ENCODE measurements at regions not wholly inside any gene's neighbourhood (a gene's known extent, or its start where the extent isn't known, plus 50 kb on each side); places are given as distances from the start of the nearest gene placed in this dataset.

- no peak for DNase-seq
- Mint-ChIP-seq H3K4me3 (no peak overlapping the region), H3K36me3 (ENCODE audit: low read depth) (no peaks in the 10 kb centered on the region), H3K27ac (no peak overlapping the region), H3K27me3 (ENCODE audit: insufficient read depth) (no peaks in the 10 kb centered on the region), H3K4me1 (peaks cover under 1% of the 10 kb centered on the region), H3K9me3 (no peaks in the 10 kb centered on the region)
- Histone ChIP-seq H3K4me1 (ENCODE audit: control insufficient read depth, insufficient read depth, low read length) (no peaks in the 10 kb centered on the region), H3K27me3 (ENCODE audit: control insufficient read depth, insufficient read depth, low read length, poor library complexity, severe bottlenecking) (no peaks in the 10 kb centered on the region), H3K4me3 (ENCODE audit: low read length) (no peak overlapping the region), H3K27ac (ENCODE audit: low read depth, low read length) (no peak overlapping the region), H3K9me3 (ENCODE audit: control insufficient read depth, low read length) (no peaks in the 10 kb centered on the region), H3K36me3 (ENCODE audit: control insufficient read depth, insufficient read depth, low read length) (no peaks in the 10 kb centered on the region), H3K9ac (ENCODE audit: extremely low read depth, low read length, poor library complexity, severe bottlenecking) (no peak overlapping the region)
- no peak for TF ChIP-seq CTCF (conservative IDR thresholded peaks at IDR 0.05)
- 92% methylated on average over 2 of the region's 2 CpGs; no CpG with 5 or more reads in 1 of the 2 experiments for WGBS, 2 experiments (ENCODE audit: insufficient coverage in 1 of 2, insufficient read length in 1 of 2)
Observed at GRCh38 chr6:141532211-141532610, 600.5 kb upstream of the GJE1 start.

- no peak for TF ChIP-seq CTCF (conservative IDR thresholded peaks at IDR 0.05)
- Histone ChIP-seq H3K27me3 (ENCODE audit: control insufficient read depth, insufficient read depth, low read length, poor library complexity, severe bottlenecking) (no peaks in the 10 kb centered on the region), H3K36me3 (ENCODE audit: control insufficient read depth, insufficient read depth, low read length) (no peaks in the 10 kb centered on the region), H3K27ac (ENCODE audit: low read depth, low read length) (no peak overlapping the region), H3K9ac (ENCODE audit: extremely low read depth, low read length, poor library complexity, severe bottlenecking) (no peak overlapping the region), H3K4me1 (ENCODE audit: control insufficient read depth, insufficient read depth, low read length) (no peaks in the 10 kb centered on the region), H3K9me3 (ENCODE audit: control insufficient read depth, low read length) (no peaks in the 10 kb centered on the region), H3K4me3 (ENCODE audit: low read length) (no peak overlapping the region)
- no peaks in the 10 kb centered on the region for H3K9me3 Mint-ChIP-seq
- H3K27me3 Mint-ChIP-seq (ENCODE audit: insufficient read depth): no peaks in the 10 kb centered on the region
- DNase-seq: no peak
- H3K4me1 Mint-ChIP-seq: peaks cover 5% of the 10 kb centered on the region
- 89 to 94% methylated on average over 3 to 5 of the region's 5 CpGs for WGBS, 2 experiments (ENCODE audit: insufficient coverage in 1 of 2, insufficient read length in 1 of 2)
- no peak overlapping the region for H3K27ac Mint-ChIP-seq
- no peaks in the 10 kb centered on the region for H3K36me3 Mint-ChIP-seq (ENCODE audit: low read depth)
- no peak overlapping the region for H3K4me3 Mint-ChIP-seq
Observed at GRCh38 chr6:141531040-141531439, 601.7 kb upstream of the GJE1 start.

- H3K9me3 ChIP-seq (ENCODE audit: control insufficient read depth, low read length): no peaks in the 10 kb centered on the region
- no peak for TF ChIP-seq CTCF (conservative IDR thresholded peaks at IDR 0.05)
- DNase-seq: no peak
- H3K27ac ChIP-seq (ENCODE audit: low read depth, low read length): no peak overlapping the region
- no peak overlapping the region for H3K27ac Mint-ChIP-seq
- H3K4me1 ChIP-seq (ENCODE audit: control insufficient read depth, insufficient read depth, low read length): no peaks in the 10 kb centered on the region
- no peaks in the 10 kb centered on the region for H3K27me3 Mint-ChIP-seq (ENCODE audit: insufficient read depth)
- peaks cover 5% of the 10 kb centered on the region for H3K4me1 Mint-ChIP-seq
- H3K36me3 ChIP-seq (ENCODE audit: control insufficient read depth, insufficient read depth, low read length): no peaks in the 10 kb centered on the region
- H3K4me3 ChIP-seq (ENCODE audit: low read length): no peak overlapping the region
- no peaks in the 10 kb centered on the region for H3K36me3 Mint-ChIP-seq (ENCODE audit: low read depth)
- H3K4me3 Mint-ChIP-seq: no peak overlapping the region
- no peaks in the 10 kb centered on the region for H3K27me3 ChIP-seq (ENCODE audit: control insufficient read depth, insufficient read depth, low read length, poor library complexity, severe bottlenecking)
- no peak overlapping the region for H3K9ac ChIP-seq (ENCODE audit: extremely low read depth, low read length, poor library complexity, severe bottlenecking)
- no peaks in the 10 kb centered on the region for H3K9me3 Mint-ChIP-seq
- WGBS, 2 experiments (ENCODE audit: insufficient coverage in 1 of 2, insufficient read length in 1 of 2): 90 to 100% methylated on average over 1 of the region's 1 CpG
Observed at GRCh38 chr6:141528596-141528995, 604.1 kb upstream of the GJE1 start.

Data from endodermal cell (in vitro differentiated cells).